Stimulated activated naive CD4-positive, alpha-beta T cell (primary cell): ENCODE measurements at regions not wholly inside any gene's neighbourhood (a gene's known extent, or its start where the extent isn't known, plus 50 kb on each side); places are given as distances from the start of the nearest gene placed in this dataset.

Experiments used
- DNase-seq, 6 experiments: peaks; one replicate each; lab custom pipeline; 2025; lab: John Stamatoyannopoulos, UW

- no peak for DNase-seq
These were observed 565.8 kb upstream of the DPPA4 start for GRCh38 chr3:109903100-109903499.

DNA sequence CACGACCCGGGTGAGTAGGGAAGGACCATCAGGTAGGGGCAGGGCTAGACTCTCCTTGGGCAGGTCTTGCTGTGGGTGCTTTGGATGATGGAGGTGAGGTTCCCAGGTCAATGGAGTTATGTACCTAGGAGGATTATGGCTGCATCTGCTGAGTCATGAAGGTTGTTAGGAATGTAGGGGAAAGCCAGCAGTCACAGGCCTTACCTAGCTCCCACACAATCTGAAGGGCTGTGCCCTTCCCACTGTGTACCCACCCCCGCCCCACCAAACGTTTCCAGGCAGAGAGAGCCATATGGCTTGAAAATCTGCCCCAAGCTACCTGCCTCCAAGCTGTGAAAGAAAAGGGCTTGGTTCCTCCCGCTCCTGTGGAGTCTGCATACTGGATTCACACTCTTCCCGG, 573.4 kb upstream of the DPPA4 start:
- no peak for DNase-seq

DNA sequence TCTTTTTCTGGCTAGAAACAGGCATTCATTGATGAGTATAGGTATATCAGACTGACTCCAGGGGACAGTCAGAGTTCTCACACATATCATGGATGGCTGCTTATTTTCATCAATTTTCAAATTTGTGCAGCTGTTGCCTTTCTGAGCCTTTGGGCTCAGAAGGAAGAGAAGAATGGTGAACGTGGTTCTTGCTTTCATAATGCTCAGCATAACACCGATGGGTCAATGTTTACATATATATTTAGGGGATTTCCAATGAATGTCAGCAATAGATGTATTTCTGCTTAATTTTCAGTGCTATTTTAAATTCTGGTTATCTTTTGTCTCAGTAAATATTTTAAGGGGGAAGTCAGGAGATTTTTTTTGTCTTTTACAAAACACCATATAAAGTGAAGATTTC, 581.4 kb upstream of the DPPA4 start:
- DNase-seq: no peak

DNA sequence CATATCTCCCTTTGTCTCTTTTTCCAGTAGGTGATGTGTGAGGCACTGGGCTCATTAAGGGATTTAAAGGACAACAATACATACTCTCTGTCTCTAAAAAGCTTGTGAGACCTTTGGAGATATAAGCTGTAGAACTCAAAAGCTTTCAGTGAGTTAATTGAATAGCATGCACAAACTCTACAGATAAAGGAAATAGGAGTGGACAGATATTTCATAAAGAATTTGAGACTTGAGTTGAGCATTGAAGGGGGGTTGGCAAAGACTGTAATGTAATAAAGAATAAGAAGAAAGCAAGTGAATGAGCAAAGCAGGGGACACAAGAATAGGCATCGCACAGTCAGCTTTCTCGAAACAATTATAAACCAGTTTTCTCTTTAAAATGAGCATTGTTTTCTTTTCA, 583.4 kb upstream of the DPPA4 start:
- no peak for DNase-seq

GRCh38 chr3:109921509-109921908, 584.2 kb upstream of the DPPA4 start:
- no peak for DNase-seq

GRCh38 chr3:109922856-109923255, 585.5 kb upstream of the DPPA4 start:
- no peak for DNase-seq

DNA sequence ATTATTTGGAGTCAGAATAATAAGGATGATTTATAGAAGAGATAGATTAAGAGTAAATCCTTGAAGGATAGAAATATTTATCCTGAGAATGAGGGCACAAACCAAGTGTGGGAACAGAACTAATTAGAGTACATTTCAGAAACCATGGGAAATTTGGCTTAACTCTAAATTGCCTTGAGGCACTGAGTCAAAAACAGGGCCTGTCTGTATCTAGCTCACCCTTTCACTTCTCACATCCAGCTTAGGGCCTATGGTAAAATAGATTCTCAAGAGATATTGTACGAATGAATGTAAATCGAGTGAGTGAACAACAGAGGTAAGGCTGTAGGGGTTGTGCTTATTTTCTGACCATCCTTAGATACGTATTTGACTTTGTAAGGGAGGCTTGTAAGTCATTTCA, 586.1 kb upstream of the DPPA4 start:
- DNase-seq: no peak

DNA sequence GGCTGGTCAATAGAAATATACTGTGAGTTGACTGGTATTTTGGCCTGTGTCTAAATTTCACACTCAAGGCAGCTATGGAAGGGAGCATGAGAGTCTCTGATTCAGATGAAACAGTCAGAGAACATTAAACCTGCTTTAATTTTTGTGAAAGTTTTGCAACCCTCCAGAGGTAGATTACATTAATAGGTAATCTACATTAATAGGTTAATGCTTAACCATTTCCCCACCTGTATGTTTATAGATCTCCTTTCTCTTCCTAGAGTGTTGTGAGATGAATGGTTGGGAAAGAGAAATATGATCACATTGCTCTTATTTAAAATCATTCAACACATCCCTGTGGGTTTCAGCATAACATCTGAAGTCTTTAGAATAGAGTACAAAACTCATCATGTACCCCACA, 586.9 kb upstream of the DPPA4 start:
- no peak for DNase-seq

- no peak for DNase-seq
These were observed 589.0 kb upstream of the DPPA4 start for GRCh38 chr3:109926376-109926775.

DNA sequence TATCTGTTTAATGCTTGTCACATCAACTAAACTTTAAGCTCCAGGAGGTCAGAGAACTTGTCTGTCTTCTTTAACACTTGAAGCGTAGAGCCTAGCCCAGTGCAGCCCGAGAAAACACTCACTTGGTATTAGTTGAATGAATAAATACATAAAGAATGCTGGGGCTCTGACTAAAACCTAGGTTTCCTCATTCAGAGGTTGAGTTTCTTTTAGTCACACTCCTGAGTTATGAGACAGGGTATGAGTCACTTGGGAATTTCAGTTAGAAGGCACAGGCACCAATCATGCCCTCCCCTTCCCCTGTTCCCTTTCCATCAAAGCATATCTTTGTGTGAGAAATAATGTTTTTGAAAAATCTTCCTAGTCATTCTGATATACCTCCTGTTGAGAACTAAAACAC, 589.8 kb upstream of the DPPA4 start:
- DNase-seq: no peak

DNA sequence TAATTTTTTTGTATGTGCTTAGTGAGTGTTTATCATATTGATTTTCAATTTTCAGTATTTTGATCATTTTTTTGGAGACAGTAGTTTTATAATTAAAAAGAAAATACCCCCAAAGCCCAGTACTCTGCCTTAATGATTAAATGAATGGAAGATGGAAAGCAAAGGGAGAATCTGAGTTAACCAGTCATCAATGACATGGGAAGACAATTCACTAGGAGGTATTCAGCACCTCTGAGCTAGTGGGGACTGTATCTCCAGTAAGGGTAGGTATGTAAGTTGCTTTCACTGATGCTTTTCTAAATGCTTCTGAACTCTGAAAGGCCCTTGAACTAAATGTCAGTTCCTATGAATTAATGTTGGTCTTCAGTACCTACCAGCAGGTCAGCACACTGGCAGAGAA, 590.4 kb upstream of the DPPA4 start:
- no peak for DNase-seq

GRCh38 chr3:109930582-109930981, 593.2 kb upstream of the DPPA4 start:
- no peak for DNase-seq

GRCh38 chr3:109933576-109933975, 596.2 kb upstream of the DPPA4 start:
- DNase-seq: no peak

- DNase-seq: no peak
These were observed 602.5 kb upstream of the DPPA4 start for GRCh38 chr3:109939817-109940216.

GRCh38 chr3:109943181-109943580, 605.8 kb upstream of the DPPA4 start:
- no peak for DNase-seq

DNA sequence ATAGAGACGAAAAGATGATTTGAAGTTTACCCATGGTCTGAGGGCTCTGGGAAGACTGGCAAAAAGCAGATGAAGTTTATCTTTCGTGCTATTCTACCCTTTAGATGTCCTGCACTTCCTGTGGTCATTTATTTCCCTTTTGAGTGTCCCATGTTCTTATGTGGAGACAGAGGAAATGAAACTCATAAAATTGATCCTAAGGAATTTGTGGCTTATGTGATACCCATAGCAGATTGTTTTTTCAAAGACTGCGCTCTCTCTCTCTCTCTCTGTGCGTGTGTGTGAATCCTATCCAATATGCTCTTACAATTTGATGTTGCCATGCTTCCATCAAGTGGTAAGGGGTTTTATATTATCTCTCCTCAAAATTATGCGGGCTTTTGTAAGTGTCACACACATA, 607.5 kb upstream of the DPPA4 start:
- DNase-seq: no peak

DNA sequence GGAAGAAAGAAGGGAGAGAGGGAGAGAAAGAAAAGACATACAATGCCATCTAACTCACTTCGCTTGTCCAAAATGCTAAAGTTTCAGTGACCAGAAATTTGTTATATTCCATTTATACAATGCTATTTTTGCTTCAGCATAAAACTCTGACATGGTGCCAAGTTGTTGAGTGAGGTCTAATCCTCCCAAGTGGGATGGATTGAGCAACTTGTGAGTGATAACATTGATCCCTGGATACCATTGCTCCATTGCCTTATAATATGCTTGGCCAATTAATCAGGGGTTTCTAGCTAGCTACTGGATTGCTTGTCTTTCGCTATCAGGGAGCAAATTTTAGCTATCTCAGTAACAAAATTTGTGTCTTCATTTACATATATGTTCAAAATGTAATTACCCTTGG, 615.6 kb upstream of the DPPA4 start:
- no peak for DNase-seq

DNA sequence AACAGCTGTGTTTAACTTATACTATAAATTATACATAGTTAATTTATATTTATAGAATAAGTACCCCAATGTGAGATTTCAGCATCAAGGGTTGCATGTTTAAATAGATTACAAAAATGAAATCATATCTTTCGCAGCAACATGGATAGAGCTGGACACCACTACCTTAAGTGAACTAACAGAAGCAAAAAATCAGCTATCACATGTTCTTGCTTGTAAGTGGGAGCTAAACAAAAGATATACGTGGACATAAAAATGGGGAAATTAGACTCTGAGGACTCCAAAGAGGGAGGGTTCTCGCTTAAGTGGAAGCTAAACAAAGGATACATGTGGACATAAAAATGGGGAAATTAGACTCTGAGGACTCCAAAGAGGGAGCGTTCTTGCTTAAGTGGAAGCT, 626.5 kb upstream of the DPPA4 start:
- no peak for DNase-seq

- no peak for DNase-seq
These were observed 636.4 kb upstream of the DPPA4 start for GRCh38 chr3:109973733-109974132.

GRCh38 chr3:109977897-109978296, 640.6 kb upstream of the DPPA4 start:
- DNase-seq: no peak

DNA sequence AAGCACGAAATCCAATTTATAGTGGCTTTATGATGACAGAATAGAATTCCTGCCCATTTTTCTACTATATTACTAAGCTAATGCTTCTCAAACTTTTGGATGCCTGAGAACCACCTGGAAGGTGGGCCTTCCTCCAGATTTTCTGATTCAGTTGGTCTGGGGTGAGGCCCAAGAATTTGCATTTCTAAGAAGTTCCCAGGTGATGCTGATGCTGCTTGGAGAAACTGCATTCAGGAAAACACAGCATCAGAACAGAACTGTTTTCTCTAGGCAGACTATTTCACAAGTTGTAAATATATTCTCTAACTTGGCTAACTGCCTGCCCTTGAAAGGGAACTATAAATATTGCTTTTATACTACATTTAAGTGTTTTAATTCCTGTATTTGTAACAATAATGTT, 644.9 kb upstream of the DPPA4 start:
- no peak for DNase-seq

DNA sequence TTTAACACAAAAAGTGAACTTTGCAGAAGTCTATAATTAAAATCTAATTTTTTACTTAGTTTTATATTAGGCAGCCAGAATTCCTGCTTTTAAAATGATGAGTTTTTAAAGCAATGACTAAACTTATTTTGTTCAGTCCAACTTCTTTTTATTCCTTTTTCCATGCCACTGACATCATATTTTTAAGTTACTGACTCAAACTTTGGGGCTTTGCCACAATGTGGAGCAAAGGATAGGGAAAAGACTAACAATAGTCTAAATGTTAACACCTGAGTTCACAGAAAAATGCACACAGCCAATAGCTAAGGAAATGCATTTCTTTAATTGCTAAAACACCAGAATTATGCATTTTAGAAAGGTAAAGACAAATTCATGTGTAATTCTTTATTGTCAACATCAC, 647.6 kb upstream of the DPPA4 start:
- no peak for DNase-seq

DNA sequence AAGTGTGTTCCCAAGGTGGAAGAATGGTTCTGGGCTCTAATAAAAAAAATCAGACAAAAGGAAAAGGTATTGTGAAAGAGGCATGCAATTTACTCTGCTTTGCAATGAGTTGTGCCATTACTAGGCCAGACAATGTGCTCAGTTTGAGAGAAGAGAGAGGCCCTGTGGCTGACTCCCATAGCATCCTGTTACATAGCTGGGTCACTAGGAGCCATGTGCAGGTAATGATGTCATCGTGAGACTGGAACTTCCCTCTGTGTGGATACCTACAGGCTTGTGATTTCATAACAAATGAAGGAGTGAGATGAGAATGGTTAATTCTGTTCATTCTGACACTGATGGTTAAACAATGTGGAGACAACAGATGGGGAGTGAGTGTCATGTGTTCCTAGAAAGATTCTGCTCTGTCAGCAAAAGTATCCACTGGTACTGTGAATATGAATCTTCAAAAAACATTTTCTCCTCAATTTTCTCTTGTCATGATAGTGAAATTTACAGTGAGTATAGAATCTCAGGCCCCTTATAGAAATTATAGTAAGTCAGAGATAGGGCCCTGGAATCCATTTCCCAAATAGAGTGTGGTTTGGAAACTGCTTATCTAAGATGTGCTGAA, 648.7 kb upstream of the DPPA4 start:
- DNase-seq: no peak

- DNase-seq: no peak
These were observed 657.5 kb upstream of the DPPA4 start for GRCh38 chr3:109994853-109995252.

DNA sequence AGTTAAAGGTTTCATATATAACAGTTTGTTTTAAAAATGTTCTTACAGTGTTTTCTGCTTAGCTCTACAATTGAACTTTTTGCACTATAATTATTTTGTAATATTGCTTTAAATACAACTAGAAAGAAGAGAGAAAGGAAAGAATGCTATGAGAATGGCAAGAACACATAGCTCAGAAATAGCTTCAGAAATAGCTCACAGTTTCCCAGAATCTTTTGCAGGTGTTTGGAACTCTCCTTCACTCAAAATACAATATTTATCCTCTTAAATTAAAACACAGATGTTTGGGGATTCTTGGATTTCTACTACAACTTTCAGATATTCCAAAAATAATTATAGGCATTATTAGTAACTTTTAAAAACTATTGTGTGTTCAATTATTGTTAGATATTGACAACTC, 658.0 kb upstream of the DPPA4 start:
- DNase-seq: no peak
